GM21423 (cell line): ENCODE measurements at regions not wholly inside any gene's neighbourhood (a gene's known extent, or its start where the extent isn't known, plus 50 kb on each side); places are given as distances from the start of the nearest gene placed in this dataset.
"Not testable (repeated sequence)": the region's sequence is repeated elsewhere in the genome, so short reads cannot be mapped to it uniquely, and the experiment has no call there.

Experiments used
- ATAC-seq: cut with Tn5 transposase; IDR thresholded peaks from one replicate; pipeline ENCODE4 v1.9.1; 2021; ENCODE audit warnings: mild to moderate bottlenecking, moderate library complexity; ENCODE audit not compliant: unreplicated experiment

DNA sequence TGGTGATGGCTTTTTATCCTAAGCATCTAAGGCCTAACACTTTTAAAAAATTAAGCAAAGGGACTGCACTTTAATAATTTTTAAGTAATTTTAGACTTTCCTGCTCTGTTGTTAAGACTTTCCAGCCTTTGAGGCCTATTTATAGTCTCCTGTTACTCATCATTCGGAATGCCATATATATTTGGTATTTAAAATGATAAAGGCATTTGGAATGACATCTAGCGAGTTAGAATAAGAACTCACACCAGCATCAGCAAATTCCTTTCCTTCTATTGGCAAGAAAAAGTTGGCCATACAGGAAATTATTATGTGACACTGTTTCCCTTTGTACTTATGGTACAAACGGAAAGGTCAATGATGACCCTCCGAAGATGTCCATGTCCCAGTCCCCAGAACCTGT, 88.1 kb upstream of the STMND1 start:
- no peak for ATAC-seq

DNA sequence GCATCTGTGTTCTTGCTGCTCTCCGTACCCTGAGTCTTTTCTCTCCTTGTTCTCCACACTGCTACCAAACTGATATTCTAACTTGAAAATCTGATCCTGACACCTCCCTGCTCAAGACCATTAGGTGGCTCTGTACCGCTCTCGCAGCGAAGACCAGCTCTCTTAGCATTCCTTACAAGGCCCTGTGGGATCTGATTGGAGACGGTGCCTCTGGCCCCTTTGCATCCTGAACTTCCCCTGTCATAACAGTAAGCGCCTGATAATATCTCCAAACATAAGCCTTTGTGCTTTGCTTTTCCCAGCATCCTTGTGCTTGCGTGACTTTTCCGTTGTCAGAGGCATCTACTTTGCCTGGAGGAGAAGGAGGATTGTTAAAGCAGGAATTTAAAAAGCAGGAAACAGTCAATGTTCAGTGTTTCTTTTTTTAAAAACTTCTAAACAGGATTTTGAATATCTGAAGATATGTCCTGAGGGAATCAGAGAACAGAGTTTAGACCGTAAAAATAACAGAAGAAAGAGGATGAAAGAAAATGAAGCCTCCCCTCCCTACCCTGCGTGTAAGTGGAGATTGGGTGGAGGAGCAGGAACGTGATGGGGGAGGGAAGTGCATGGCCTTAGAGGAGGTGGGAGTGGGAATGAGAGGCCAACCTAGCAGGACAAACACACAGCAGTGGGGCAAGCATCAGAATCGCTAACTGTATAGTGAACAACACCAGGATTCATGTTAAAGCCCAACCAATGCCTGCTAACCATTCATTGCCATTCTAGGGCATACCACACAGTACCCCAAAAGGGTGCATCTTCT, 89.2 kb upstream of the STMND1 start:
- no peak for ATAC-seq

DNA sequence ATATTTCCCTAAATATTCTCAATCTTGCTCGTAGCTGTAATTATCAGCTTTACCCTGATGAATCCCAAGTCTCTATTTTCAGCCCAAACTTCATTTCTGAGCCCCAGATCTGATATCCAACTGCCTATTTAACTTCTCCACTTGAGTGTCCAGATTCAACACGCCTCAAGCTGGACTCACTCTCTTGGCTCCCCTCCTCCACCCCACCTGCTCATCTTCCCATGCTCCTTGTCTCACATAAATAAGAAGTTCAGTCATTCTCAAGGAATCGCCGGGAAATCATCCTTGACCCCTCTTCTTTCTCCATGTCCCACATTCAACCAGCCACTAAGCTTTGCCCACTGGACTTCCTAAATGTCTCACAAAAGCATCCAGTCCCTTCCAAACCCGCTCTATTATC, 89.9 kb upstream of the STMND1 start:
- ATAC-seq = no peak

DNA sequence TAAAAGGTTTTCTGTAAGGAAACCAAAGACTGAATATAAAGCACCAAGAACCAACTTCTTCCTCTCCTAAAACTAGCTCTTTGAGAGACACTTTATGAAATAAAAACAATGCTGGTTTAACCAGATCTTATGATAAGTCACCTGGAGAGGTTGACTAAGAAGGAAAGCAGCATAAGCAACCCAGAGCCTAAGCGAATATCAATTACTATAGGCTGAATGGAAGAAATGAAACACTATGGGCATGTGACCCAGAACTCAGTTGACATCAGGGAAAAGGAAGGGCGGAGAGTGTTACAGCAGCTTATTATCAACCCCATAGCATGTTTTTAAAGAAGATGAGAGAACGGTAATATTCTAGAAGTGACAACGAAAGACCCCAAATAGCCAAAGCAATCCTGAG, 94.1 kb upstream of the STMND1 start:
- no peak for ATAC-seq

DNA sequence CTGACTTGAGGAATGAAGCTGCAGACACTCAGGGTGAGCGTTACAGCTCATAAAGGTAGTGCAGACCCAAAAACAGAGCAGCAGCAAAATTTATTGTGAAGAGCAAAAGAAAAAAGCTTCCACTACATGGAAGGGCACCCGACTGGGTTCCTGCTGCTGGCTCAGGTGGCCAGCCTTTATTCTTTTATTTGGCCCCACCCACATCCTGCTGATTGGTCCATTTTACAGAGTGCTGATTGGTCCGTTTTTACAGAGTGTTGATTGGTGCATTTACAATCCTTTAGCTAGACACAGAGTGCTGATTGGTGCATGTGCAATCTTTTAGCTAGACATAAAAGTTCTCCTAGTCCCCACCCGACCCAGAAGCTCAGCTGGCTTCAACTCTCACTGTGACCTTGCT, 95.3 kb upstream of the STMND1 start:
- ATAC-seq = no peak

DNA sequence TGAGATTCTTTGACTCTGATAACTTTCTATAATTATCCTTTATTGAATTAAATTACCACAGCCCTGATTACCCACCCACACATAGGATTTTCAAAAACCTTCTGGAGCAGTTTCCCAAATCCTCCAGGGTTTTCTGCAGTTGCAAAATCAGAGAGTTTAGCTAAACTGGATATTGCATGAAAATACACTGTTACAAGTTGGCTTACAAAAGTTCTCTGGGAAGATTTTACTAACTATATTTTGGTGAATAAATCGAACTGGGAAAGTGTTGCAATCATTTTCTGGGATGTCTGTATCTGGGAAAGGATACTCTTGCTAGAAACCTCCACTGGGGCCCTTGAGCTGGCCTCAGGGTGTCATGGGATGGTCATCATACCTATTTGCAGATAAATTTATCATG, 97.6 kb upstream of the STMND1 start:
- no peak for ATAC-seq

DNA sequence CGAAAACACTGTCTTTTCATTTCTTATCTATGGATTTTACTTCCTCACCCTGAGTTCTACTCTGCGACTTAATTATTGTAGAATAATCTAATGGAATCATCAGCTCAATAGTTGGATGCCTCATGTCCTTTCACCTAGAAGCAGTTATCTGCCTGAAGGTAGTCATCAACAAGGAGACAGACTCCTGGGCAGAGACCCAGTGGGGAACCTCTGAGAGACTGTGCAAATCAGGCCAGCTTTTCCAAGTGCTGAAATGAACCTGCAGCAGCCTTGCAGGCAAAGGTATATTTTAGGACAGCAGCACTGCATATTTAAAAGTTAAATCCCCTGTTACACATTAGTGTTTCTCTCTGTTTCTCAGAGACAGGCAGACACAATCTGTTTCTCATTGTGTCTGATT, 99.7 kb upstream of the STMND1 start:
- ATAC-seq = no peak

DNA sequence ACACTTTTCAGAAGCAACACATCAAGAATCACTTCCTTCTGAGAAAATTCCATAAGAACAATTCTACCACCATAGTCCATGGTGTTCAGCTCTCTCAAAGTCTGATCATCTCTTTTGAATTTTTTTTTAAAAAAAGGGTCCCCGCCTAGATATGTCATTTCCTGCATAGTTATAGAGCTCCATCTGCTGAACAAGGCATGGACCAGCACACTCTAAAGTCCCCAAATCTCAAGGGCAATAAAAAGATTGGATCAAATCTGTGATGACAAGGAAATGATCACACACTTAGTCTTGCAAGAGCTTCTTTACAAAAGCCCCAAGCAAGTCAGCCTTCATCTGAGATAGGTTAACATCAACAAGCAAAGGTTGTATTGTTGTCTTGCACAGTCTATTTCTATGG, 100.7 kb upstream of the STMND1 start:
- ATAC-seq = no peak

DNA sequence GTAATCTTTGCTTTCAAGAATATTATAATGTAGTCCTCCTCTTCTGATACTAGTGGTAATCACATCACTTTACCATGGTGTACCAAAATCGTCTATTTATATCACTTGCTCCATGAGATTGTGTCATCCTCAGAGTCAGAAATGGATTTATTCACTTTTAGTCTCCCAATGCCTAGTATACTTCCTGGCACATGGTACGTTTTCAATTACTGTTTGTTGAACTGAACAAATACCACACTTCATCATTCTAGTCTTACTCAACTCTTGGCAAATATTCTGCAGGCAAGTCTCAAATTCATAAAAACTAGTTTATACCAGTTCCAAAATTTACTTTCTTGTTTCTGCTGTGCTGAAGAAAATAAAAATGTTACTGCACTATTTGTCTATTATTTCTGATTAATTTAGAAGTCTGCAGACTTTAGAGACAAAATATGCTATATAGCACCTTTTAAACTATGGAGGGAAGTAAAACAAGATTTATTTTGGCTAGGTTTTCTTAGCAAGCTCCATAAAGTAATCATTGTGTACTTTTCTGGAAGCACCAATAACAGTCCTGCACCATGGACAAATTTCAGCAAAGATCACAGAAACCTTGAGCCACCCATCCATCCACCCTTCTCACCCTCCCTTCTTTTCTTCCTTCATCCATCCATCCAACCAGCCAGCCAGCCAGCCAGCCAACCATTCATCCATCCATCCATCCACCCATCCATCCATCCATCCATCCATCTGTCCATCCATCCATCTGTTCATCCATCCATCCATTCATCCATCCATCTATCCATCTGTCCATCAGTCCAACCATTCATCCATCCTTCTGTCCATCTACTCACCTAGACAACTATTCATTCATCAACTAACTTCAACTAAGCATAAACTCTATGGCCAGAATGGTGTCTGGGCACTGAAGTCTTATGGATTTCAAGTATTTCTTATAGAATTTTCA, 102.1 kb upstream of the STMND1 start:
- no peak for ATAC-seq

DNA sequence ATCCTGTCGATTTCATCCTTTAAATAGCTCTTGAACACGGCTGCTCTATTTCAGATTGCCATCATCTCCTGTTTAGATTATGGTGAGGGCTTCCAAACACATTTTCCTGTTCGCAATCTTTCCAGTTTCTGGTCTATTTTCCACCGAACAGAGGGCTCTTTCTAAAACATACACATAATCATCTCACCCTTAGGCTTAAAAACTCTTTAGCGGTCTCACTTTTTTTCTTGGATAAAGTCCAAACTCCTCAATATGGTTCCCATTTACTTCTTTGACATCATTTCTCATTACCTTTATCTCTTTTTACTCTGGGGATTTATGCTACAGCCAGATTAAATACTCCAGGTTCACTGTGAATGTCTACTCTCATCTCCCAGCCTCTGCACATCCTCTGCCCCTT, 103.4 kb upstream of the STMND1 start:
- ATAC-seq = no peak

DNA sequence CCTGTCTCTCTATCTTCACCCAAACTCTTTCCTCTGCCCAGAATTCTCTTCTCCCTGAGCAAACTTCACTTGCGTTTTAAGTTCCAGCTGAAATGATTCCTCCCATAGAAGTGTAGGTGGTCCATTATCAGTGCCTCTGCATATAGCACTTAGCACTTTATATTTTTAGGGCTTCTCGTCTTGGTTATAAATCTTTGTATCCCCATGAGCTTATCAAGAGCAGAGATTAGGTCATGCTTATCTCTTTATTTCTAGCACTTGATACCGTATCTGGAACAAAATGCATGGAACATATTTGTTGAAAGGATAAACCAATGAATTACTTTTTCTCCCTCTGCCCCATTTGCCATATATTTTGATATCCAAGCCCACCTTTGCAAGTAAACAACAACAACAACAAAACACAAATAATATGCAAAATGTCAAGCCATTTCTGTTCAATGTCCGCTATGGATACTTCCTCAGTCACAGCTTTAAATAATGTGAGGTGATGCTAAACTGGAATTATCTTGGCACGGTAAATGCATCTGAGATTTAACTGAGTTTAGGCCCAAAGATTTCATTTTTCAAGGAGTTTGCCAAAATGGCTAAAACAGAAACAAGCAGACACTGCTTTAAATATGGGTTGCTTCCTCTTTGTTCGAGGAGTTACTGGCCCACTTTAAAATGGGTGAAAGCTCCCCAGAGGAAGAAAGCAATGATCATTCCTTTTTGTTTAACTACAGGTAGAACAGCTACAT, 106.2 kb upstream of the STMND1 start:
- ATAC-seq = no peak

DNA sequence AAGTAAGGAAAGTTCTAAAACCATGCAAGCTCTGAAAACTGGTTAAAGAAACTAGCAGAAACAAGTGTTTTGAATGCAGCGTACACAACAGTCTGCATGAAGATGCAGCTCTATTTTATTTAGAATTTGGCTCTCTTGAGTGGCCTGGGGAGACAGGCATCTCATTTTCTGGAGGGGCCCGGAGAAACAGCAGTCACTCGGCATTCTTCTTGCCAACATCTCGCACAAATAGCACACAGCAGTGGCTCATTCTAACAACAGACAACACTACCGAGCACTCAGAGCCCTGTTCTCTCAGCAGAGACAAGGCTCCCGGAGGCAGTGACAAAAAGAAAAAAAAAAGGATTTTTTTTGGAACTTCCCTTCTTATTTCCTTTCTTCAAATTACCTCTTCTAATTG, 108.5 kb upstream of the STMND1 start:
- no peak for ATAC-seq

DNA sequence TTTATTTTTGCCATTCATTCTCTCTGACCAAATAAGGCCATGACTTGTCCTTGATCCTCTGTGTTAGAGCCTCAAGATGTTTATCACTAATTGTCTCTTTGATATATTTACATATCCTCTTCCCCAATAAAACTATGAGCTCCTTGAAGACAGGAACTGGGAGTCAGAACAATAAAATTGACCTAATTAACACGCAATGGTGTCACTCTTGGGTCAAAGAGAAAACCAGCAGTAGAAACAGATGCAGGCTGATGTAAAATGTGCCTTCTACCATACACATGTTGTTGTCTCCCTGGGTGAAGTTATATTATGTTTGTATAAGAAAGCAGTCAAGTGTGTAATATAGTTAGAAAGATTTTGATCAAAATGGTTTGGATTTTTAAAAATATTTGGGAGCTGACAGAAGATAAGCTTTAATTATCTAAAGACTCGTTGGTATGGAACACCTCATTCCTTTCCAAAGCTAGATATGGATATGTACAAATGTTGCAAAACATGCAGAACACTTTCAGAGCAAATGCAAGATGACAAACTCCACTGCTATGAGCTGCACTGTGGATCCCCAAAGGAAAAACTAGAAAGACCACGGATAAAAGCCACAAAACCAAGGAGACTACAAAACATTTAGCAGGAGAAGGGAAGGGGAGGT, 109.7 kb upstream of the STMND1 start:
- no peak for ATAC-seq

DNA sequence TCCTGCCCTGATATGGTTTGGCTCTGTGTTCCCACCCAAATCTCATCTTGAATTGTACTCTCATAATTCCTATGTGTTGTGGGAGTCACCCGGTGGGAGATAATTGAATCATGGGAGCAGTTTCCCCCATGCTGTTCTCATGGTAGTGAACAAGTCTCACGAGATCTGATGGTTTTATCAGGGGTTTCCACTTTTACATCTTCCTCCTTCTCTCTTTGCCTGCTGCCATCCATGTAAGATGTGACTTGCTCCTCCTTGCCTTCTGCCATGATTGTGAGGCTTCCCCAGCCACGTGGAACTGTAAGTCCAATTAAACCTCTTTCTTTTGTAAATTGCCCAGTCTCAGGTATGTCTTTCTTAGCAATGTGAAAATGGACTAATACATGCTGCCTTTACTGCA, 111.9 kb upstream of the STMND1 start:
- ATAC-seq = not testable (repeated sequence)

DNA sequence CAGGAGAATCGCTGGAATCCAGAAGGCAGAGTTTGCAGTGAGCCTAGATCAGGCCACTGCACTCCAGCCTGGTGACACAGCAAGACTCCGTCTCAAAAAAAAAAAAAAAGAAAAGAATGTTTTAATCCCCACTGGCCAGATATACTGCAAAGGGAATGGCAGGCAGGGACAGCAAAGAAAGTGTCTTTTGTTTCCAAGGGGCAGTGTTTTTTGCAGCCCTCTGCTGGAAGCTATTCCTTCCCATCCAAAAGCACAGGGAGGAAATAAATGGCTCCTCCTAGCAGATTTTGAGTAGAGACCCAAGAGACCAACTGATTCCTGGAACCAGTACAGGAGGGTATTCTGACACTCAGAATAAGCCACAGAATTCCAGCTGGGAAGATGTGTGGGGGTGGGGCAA, 112.5 kb upstream of the STMND1 start:
- ATAC-seq = no peak

DNA sequence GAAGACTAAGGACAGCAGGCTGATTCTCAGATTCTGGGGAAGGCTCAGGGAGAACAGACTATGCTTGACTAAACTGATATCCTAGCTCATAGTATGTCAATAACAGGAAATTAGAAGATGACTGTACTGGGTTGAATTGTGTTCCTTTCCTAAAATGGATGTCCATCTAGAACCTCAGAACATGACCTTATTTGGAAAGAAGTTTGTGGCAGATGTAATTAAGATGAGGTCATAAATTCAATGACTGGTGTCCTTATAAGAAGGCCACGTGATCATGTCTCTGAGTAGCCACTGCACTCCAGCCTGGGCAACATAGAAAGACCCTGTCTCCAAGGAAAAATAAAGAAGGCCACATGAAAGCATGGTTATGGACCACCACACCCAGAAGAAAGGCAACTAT, 113.9 kb upstream of the STMND1 start:
- no peak for ATAC-seq

DNA sequence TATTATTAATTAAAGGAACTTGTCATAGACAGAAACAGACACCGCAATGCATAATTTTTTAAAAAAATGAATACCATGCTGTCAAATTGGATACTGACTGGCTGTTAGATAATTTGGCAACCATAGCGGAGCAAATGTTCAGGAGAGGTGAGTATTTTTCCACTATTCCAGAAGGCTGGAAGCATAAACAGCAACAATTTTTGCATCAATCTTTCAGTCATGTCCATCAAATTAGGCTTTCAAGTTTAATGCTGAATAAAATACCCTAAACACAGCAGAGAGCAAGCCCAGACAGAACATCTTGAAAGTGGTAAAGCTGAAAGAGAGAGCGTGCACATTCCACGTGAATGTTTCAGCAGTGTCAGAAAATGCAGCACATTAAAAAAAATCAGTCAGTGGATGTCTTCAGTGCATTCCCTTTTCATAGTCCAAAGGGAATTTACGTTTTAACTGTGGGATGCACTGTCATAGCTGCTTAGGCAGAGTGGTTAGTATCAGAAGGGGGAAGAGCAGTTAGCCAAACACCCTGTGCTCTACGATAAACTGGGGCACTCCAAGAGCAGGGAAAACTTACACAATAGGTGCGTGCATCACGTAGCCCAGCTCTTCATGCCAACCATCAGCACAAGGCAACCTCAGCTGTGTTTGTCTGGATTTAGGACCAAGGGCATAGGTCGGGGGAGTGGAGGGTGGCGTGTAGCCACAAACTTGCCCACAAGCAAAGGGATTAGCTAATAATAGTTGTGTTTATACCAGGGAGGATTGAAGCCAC, 116.2 kb upstream of the STMND1 start:
- ATAC-seq = no peak

DNA sequence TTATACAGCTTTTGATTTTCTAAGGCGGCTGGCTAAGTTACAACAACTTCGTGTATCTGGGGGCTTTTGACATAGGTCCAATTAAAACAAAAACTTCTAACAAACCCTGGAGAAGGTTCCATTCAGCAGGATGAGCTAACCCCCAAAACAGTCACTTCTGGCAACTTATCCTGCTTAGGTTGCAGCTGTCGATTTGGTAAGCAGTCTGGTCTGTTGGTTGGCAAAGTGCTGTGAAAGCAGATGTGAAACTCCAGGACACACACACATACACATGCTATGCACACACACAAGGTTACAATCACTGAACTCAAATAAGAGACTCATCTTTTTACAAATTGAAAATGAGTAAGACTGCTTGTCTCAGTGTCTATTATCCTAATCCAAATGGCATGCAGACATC, 119.0 kb upstream of the STMND1 start:
- ATAC-seq = no peak

DNA sequence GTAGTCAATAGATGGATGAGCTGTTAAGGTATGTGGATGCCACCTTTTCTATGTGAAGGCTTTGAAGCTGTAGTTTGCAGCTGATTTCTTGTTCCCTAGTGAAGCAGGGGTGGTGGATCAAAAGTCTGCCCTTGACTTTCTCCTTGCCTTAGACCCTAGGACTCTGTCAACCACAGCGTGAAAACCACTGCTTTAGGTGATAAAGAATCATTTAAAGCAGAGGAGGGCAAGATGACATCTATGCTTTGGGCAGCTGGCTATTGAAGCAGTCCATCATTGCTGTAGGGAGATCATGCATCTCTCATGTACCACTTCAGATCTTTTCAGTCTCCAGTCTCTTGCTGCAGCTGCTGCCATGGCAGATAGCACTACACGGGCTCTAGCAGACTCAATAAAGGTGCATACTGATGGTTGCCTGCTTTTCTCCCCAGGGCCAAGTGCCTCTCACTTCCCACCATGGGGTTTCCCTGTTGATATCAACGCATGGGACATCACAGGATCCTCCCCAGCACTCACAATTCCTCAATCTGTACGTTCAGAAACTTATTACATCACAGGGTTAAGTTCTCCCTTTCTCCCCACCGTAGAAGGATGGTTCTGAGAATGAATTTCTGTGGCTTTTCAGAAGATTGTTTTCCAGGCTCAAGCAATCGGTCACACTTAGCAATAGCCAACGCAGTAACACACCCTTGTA, 122.0 kb upstream of the STMND1 start:
- ATAC-seq = no peak

DNA sequence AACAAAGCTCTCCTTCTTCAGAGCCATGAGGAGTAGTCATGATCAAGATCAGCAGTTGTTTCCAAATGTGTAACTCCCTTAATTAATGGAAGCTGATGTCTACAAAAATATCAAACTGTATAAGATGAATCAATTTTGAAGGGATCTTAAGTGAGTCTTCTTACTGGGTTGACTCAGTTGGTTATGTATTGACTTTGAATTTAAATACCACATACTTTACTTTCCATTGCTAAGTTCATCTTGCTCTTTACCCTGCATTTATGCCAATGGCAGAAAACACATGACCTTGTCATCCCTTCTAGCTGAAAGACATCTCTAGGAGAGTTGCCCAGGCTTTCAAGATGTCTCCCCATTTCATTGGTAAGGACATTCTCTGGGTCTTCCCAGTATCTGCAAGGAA, 123.2 kb upstream of the STMND1 start:
- ATAC-seq = no peak
